Esophagus muscularis mucosa (tissue), 3 donors: ENCODE measurements at regions not wholly inside any gene's neighbourhood (a gene's known extent, or its start where the extent isn't known, plus 50 kb on each side); places are given as distances from the start of the nearest gene placed in this dataset.
"Not testable (repeated sequence)": the region's sequence is repeated elsewhere in the genome, so short reads cannot be mapped to it uniquely, and the experiment has no call there.

Source experiments
- POLR2A ChIP-seq: fragments of 450-650 bp; IDR thresholded peaks from one replicate; pipeline ENCODE4 v1.6.1; 2017; ENCODE audit warnings: antibody characterized with exemption, moderate library complexity, mild to moderate bottlenecking, low read depth
- POLR2AphosphoS5 ChIP-seq, 2 donors: sonication (generic); formaldehyde crosslinking; IDR thresholded peaks; one replicate each; pipeline ENCODE4 v1.6.1; 2017; ENCODE audit warnings: antibody characterized with exemption in 2 of 2
- TF ChIP-seq, protein P1 (sequence below), 3 experiments: fragments of 200-600 bp in 2 of 3; fragments of 450-650 bp in 1 of 3; sonication (generic) in 2 of 3; IDR thresholded peaks; one replicate each; pipeline ENCODE4 v1.5.1; 2017 to 2019; ENCODE audit warnings: antibody characterized with exemption in 3 of 3, mild to moderate bottlenecking in 2 of 3, moderate library complexity in 1 of 3

DNA sequence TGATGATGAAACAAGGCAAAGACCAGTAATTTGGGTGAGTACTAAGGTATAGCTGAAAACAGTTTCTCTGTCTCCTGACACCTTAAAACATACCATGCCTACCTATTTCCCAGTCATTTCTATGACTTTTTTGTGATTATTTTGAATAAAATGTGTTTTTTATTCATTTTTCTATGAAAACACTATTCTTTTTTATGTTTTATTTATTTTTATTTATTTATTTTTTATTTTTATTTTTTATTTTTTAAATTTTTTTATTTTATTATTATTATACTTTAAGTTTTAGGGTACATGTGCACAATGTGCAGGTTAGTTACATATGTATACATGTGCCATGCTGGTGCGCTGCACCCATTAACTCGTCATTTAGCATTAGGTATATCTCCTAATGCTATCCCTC is 576.8 kb upstream of the TLE4 start:
- TF ChIP-seq, protein P1, sequence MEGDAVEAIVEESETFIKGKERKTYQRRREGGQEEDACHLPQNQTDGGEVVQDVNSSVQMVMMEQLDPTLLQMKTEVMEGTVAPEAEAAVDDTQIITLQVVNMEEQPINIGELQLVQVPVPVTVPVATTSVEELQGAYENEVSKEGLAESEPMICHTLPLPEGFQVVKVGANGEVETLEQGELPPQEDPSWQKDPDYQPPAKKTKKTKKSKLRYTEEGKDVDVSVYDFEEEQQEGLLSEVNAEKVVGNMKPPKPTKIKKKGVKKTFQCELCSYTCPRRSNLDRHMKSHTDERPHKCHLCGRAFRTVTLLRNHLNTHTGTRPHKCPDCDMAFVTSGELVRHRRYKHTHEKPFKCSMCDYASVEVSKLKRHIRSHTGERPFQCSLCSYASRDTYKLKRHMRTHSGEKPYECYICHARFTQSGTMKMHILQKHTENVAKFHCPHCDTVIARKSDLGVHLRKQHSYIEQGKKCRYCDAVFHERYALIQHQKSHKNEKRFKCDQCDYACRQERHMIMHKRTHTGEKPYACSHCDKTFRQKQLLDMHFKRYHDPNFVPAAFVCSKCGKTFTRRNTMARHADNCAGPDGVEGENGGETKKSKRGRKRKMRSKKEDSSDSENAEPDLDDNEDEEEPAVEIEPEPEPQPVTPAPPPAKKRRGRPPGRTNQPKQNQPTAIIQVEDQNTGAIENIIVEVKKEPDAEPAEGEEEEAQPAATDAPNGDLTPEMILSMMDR (IDR thresholded peaks at IDR 0.05) = not testable (repeated sequence)
- TF ChIP-seq POLR2A; POLR2AphosphoS5 (IDR thresholded peaks at IDR 0.05): not testable (repeated sequence)
